HepG2 (cell line): ENCODE measurements at regions not wholly inside any gene's neighbourhood (a gene's known extent, or its start where the extent isn't known, plus 50 kb on each side); places are given as distances from the start of the nearest gene placed in this dataset.

Source experiments
- ATF5 ChIP-seq: sonication (generic); formaldehyde crosslinking; IDR thresholded peaks from 2 replicates; pipeline ENCODE4 v1.4.0; 2020; ENCODE audit warnings: mild to moderate bottlenecking, low read depth, missing genetic modification reagents
- CEBPG ChIP-seq: IDR thresholded peaks from 2 replicates; pipeline ENCODE4 v1.6.1; 2016
- HMG20B ChIP-seq: conservative IDR thresholded peaks from 2 replicates; pipeline ENCODE4 v1.6.1; 2016; ENCODE audit warnings: missing genetic modification reagents, missing compliant biosample characterization
- NR2F6 ChIP-seq, 2 experiments: IDR thresholded peaks; 2 replicates each; pipeline ENCODE4 v1.6.1; 2016; ENCODE audit warnings: antibody characterized with exemption in 1 of 2, mild to moderate bottlenecking in 1 of 2
- NRL ChIP-seq: sonication (generic); formaldehyde crosslinking; IDR thresholded peaks from 2 replicates; pipeline ENCODE4 v1.5.0; 2020; ENCODE audit warnings: missing genetic modification reagents, mild to moderate bottlenecking, moderate library complexity, borderline replicate concordance
- PTBP1 ChIP-seq: fragments of 200-400 bp; formaldehyde crosslinking; IDR thresholded peaks from 2 replicates; pipeline ENCODE4 v1.6.1; 2018; ENCODE audit warnings: low read length, low read depth; ENCODE audit not compliant: poor library complexity, severe bottlenecking
- SALL1 ChIP-seq: sonication (generic); formaldehyde crosslinking; IDR thresholded peaks from 2 replicates; pipeline ENCODE4 v1.8.0; 2022; ENCODE audit warnings: mild to moderate bottlenecking, missing genetic modification reagents
- SIN3B ChIP-seq: fragments of 150-350 bp; IDR thresholded peaks from 2 replicates; pipeline ENCODE4 v1.6.1; 2014; ENCODE audit warnings: low read length
- XRCC5 ChIP-seq: fragments of 200-400 bp; formaldehyde crosslinking; optimal IDR thresholded peaks from 2 replicates; pipeline ENCODE3; 2017; ENCODE audit warnings: mild to moderate bottlenecking, low read length
- ZBTB14 ChIP-seq: sonication (generic); formaldehyde crosslinking; IDR thresholded peaks from 2 replicates; pipeline ENCODE4 v1.4.0; 2020; ENCODE audit warnings: missing genetic modification reagents
- ZBTB34 ChIP-seq: sonication (generic); formaldehyde crosslinking; IDR thresholded peaks from 2 replicates; pipeline ENCODE4 v1.8.0; 2022; ENCODE audit warnings: mild to moderate bottlenecking, missing genetic modification reagents
- ZHX2 ChIP-seq, 2 experiments: sonication (generic) in 1 of 2; formaldehyde crosslinking in 1 of 2; IDR thresholded peaks; 2 replicates each; pipeline versions ENCODE4 v1.6.1 to v1.9.0; 2014 to 2022; ENCODE audit warnings: antibody characterized with exemption in 1 of 2, borderline replicate concordance in 1 of 2, inconsistent platforms in 1 of 2, low read depth in 1 of 2, missing genetic modification reagents in 1 of 2
- ZNF3 ChIP-seq: IDR thresholded peaks from 2 replicates; pipeline ENCODE4 v1.7.0; 2017; ENCODE audit warnings: inconsistent platforms
- ZNF382 ChIP-seq: sonication (generic); formaldehyde crosslinking; IDR thresholded peaks from 2 replicates; pipeline ENCODE4 v1.5.0; 2020; ENCODE audit warnings: missing genetic modification reagents, mild to moderate bottlenecking, borderline replicate concordance
- ZNF580 ChIP-seq: IDR thresholded peaks from 2 replicates; pipeline ENCODE4 v1.6.1; 2016; ENCODE audit warnings: low read depth, borderline replicate concordance
- ZNF691 ChIP-seq: sonication (generic); formaldehyde crosslinking; IDR thresholded peaks from 2 replicates; pipeline ENCODE4 v1.4.0; 2020; ENCODE audit warnings: missing genetic modification reagents, low read depth, mild to moderate bottlenecking, borderline replicate concordance
- ZNF7 ChIP-seq: IDR thresholded peaks from 2 replicates; pipeline ENCODE4 v1.6.1; 2016; ENCODE audit warnings: missing biosample characterization, missing genetic modification reagents
- ZNF788 ChIP-seq: sonication (generic); formaldehyde crosslinking; IDR thresholded peaks from 2 replicates; pipeline ENCODE4 v1.5.0; 2020; ENCODE audit warnings: mild to moderate bottlenecking, missing genetic modification reagents, borderline replicate concordance

- TF ChIP-seq ZHX2 (IDR thresholded peaks at IDR 0.05; ENCODE audit: low read depth) = no peak
- TF ChIP-seq ZHX2 (CRISPR knock-in tag; IDR thresholded peaks at IDR 0.05; ENCODE audit: borderline replicate concordance) = no peak
- TF ChIP-seq ATF5 = no peak
- no peak for TF ChIP-seq ZBTB14
- TF ChIP-seq ZNF382 = no peak
- TF ChIP-seq ZNF580 (CRISPR knock-in tag) = no peak
- no peak for TF ChIP-seq PTBP1
- no peak for TF ChIP-seq ZNF3 (CRISPR knock-in tag)
- TF ChIP-seq HMG20B (CRISPR knock-in tag) = no peak
- no peak for TF ChIP-seq ZNF691 (CRISPR knock-in tag)
- 0 out of 2 replicates have a peak, but pooled peaks have one; percentile 41 for TF ChIP-seq NRL (CRISPR knock-in tag)
- peak; percentile 59; the same call in 1 of the 2 replicates for TF ChIP-seq SALL1 (CRISPR knock-in tag)
- no peak; the same call in 1 of the 2 replicates for TF ChIP-seq CEBPG (CRISPR knock-in tag)
- no peak for TF ChIP-seq ZNF7 (CRISPR knock-in tag)
- no peak for TF ChIP-seq SIN3B
- TF ChIP-seq NR2F6 (IDR thresholded peaks at IDR 0.05) = no peak
- no peak for TF ChIP-seq NR2F6 (CRISPR knock-in tag; IDR thresholded peaks at IDR 0.05)
- no peak for TF ChIP-seq XRCC5
- no peak for TF ChIP-seq ZBTB34 (CRISPR knock-in tag)
- TF ChIP-seq ZNF788 (CRISPR knock-in tag) = no peak
Observed at GRCh38 chr10:78937800-78938694, 130.7 kb upstream of the ZMIZ1 start (continued).
